Left ventricle myocardium inferior (tissue), 1 donor: ENCODE measurements at regions not wholly inside any gene's neighbourhood (a gene's known extent, or its start where the extent isn't known, plus 50 kb on each side); places are given as distances from the start of the nearest gene placed in this dataset.
"Not testable (repeated sequence)": the region's sequence is repeated elsewhere in the genome, so short reads cannot be mapped to it uniquely, and the experiment has no call there.

ENCODE experiments used
- DNase-seq: peaks from one replicate; pipeline ENCODE4 v3.0.0-alpha.2; 2020
- H3K27ac ChIP-seq: fragments of 200-600 bp; replicated peaks from 2 replicates; pipeline ENCODE4 v1.8.0; 2021
- H3K27me3 ChIP-seq: fragments of 200-600 bp; 2 replicates; pipeline ENCODE4 v1.8.0; 2021; ENCODE audit warnings: low read depth
- H3K36me3 ChIP-seq: fragments of 200-600 bp; 2 replicates; pipeline ENCODE4 v1.8.0; 2021
- H3K4me1 ChIP-seq: fragments of 200-600 bp; 2 replicates; pipeline ENCODE4 v1.8.0; 2021
- H3K4me3 ChIP-seq: fragments of 200-600 bp; 2 replicates; pipeline ENCODE4 v1.8.0; 2021; ENCODE audit warnings: mild to moderate bottlenecking, moderate library complexity
- H3K9me3 ChIP-seq: fragments of 200-600 bp; replicated peaks from 2 replicates; pipeline ENCODE4 v1.8.0; 2021
- intact Hi-C: fragments of 100-400 bp; cut with micrococcal nuclease; formaldehyde crosslinking; loops from one replicate; pipeline ENCODE4 v1.11.0; 2022
- TF ChIP-seq, protein P1 (sequence below): fragments of 200-600 bp; IDR thresholded peaks from 2 replicates; pipeline ENCODE4 v1.8.0; 2021; ENCODE audit warnings: antibody characterized with exemption, mild to moderate bottlenecking, borderline replicate concordance
- donor health status: DM: no; HTN: yes; CAD: no; lungs with severe emphysema.

DNA sequence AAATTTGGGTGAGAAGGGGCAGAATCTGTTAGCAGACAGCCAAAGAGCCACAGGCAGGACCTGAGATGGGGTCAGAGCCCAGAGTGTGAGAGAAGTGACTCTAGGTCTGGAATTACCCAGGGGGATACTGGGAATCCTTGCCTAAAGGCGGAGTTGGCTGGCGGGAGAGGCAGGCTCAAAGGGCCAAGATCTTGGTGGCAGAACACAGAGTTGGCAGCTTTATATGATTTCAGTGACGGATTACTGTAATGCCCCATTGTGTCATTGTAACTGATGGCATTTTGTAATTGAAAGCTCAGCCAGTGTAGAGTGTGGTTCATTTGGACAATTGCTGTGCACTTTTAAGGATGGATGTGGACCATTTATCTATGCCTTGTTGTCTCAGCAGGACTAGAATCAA lies 77.3 kb downstream of the SMIM20 start:
- H3K4me3 ChIP-seq, result no peak overlapping the region
- intact Hi-C loops, result no loop called here
- H3K9me3 ChIP-seq, result no peaks in the 10 kb centered on the region

DNA sequence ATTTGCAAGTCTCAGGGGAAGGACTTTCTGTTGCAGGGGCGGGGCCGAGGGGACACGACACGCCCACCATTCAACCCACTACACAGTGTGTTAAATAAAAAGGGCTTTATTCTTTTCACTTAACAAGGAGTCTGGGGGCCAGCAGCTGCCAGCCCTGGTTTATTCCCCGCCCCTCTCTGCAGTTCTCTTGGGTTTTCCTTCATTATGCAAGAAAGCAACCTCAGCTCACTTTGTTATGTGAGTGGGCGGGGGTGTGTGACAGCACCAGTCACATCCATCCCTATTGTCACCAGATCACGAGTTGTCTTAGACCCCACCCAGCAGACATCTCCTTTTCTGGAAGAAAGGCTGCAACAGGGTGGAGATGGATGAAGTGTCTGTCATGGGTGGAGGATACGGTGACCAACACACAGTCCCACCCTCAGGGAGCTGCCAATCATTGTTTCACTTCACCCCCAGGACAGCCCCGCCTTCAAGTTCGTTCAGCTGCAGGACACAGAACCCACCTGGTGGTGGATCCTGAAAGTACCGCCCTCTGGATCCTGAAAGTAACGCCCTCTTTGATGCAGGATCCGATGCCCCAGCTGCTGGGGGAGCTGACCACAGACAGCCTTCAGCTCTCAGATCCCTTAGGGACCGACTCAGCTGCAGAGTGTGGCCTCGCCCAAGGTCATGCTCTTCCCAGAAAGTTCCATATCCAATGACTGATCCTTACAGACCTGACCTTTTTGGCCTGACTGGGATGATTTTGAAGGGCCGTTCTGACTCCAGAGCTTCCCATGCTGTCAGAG lies 79.6 kb downstream of the SMIM20 start:
- intact Hi-C loops, result no loop called here
- Histone ChIP-seq H3K4me3 (no peak overlapping the region), H3K9me3 (no peaks in the 10 kb centered on the region), H3K4me1 (peaks cover 12% of the 10 kb centered on the region), H3K27me3 (no peaks in the 10 kb centered on the region), H3K27ac (peak overlapping the region; percentile 13), H3K36me3 (no peaks in the 10 kb centered on the region)
- TF ChIP-seq, protein P1, sequence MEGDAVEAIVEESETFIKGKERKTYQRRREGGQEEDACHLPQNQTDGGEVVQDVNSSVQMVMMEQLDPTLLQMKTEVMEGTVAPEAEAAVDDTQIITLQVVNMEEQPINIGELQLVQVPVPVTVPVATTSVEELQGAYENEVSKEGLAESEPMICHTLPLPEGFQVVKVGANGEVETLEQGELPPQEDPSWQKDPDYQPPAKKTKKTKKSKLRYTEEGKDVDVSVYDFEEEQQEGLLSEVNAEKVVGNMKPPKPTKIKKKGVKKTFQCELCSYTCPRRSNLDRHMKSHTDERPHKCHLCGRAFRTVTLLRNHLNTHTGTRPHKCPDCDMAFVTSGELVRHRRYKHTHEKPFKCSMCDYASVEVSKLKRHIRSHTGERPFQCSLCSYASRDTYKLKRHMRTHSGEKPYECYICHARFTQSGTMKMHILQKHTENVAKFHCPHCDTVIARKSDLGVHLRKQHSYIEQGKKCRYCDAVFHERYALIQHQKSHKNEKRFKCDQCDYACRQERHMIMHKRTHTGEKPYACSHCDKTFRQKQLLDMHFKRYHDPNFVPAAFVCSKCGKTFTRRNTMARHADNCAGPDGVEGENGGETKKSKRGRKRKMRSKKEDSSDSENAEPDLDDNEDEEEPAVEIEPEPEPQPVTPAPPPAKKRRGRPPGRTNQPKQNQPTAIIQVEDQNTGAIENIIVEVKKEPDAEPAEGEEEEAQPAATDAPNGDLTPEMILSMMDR, result peak; percentile 48
- DNase-seq, result peak; percentile 29

More for the DNA sequence above, 77.3 kb downstream of the SMIM20 start:
- Histone ChIP-seq H3K27me3 (no peaks in the 10 kb centered on the region), H3K4me1 (peaks cover 21% of the 10 kb centered on the region), H3K36me3 (no peaks in the 10 kb centered on the region), H3K27ac (no peak overlapping the region)
- no peak for DNase-seq
- TF ChIP-seq, protein P1, result no peak

DNA sequence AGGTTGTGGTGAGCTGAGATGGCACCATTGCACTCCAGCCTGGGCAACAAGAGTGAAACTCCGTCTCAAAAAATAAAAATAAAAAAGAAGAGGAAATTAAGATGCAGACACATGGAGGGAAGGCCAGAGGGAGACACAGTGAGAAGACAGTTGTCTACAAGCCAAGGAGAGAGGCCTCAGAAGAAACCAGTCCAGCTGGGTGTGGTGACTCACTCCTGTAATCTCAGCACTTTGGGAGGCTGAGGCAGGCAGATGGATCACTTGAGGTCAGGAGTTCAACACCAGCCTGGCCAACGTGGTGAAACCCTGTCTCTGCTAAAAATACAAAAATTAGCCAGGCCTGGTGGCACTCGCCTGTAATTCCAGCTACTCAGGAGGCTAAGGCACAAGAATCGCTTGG lies 80.6 kb downstream of the SMIM20 start:
- DNase-seq, intact Hi-C loops, H3K27me3 ChIP-seq, H3K4me3 ChIP-seq, H3K36me3 ChIP-seq, H3K9me3 ChIP-seq: not testable (repeated sequence)
- Histone ChIP-seq H3K27ac (peak overlapping the region; percentile 42), H3K4me1 (peaks cover 10% of the 10 kb centered on the region)

DNA sequence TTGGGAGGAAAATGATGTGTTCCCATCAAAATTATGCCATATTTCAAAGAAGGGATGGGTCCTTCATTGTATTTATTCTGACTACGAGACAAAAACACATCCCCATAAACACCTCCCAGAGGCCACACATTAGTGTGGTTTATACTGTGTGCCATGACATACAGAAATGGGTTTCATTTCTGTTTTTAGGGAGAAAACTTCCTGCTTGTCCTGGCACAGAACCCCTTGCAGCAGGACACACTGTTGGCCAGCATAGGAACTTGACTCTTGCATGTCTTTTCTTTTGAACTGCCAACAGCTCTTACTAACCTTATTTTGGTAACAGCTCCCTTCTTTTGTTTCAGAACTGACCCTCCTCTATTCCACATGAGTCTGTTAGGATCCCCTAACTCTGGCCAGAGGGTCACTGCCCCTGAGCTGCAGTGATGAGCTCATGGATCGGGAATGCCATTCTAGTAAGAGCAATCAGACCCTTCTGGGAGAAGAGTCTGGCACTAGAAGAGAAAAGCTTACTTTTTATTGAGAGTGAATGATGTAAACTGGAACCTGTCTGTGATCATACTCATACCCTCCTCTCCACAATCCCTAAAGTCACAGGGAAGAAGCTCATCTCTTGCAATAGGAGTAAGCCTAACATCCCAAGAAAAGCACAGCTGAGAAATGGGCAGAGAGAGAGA lies 86.4 kb downstream of the SMIM20 start:
- intact Hi-C loops, result no loop called here
- Histone ChIP-seq H3K36me3 (no peaks in the 10 kb centered on the region), H3K4me1 (no peaks in the 10 kb centered on the region), H3K9me3 (no peaks in the 10 kb centered on the region), H3K4me3 (no peak overlapping the region), H3K27ac (no peak overlapping the region), H3K27me3 (no peaks in the 10 kb centered on the region)
- TF ChIP-seq, protein P1, result no peak
- no peak for DNase-seq

DNA sequence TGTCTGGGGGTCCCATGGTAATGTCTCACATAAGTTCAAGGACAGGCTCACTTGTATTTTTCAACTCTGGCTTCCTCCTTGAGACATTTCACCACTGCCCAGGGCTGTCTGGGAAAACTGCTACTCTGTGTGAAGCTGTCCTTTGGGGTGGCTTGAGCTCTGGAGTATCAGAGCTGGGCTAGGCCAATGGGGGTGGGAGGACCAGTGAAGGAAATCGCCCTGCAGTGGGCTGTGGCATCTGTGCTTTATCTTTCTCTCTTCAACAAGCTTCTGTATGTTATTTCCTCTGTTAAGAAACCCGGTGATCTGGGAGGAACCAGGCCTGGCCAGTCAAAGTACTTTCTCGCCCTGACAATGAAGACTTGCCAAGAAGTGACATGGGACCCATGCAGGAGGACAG lies 87.4 kb downstream of the SMIM20 start:
- TF ChIP-seq, protein P1, result no peak
- Histone ChIP-seq H3K9me3 (no peaks in the 10 kb centered on the region), H3K27me3 (no peaks in the 10 kb centered on the region), H3K4me3 (no peak overlapping the region), H3K36me3 (no peaks in the 10 kb centered on the region), H3K4me1 (no peaks in the 10 kb centered on the region), H3K27ac (no peak overlapping the region)
- no peak for DNase-seq
- intact Hi-C loops, result no loop called here

DNA sequence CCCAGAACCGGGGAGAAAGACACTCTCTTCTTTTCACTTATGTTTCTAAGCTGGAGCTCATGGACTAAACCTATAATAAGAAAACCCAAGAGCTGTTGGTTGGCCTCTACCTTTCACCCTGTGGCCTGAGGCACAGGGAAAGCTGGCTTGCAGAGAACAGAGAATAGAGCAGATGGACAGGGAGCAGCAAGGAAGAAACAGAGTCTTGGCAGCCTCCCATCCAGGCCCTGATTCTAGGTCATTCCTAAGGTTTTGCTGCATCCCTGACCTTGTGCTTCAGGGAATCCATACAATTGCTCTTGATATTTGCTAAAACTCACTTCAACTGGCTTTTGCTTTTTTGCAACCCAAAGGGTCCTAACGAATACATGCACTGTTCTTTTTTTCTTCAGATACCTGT lies 87.8 kb downstream of the SMIM20 start:
- TF ChIP-seq, protein P1, result no peak
- Histone ChIP-seq H3K36me3 (no peaks in the 10 kb centered on the region), H3K4me3 (no peak overlapping the region)

More for the DNA sequence above, 87.8 kb downstream of the SMIM20 start:
- intact Hi-C loops, result no loop called here
- no peak overlapping the region for H3K27ac ChIP-seq
- no peaks in the 10 kb centered on the region for H3K27me3 ChIP-seq
- no peaks in the 10 kb centered on the region for H3K9me3 ChIP-seq
- no peaks in the 10 kb centered on the region for H3K4me1 ChIP-seq
- no peak for DNase-seq
